ENCODE measurements at regions not wholly inside any gene's neighbourhood (a gene's known extent, or its start where the extent isn't known, plus 50 kb on each side); places are given as distances from the start of the nearest gene placed in this dataset.

GRCh38 chr2:42954227-42954962 lies 162.0 kb upstream of the HAAO start:
- DNase-seq (ENCODE audit: low read depth) = no peak

GRCh38 chr2:42953216-42953615 lies 160.8 kb upstream of the HAAO start:
- DNase-seq (ENCODE audit: low read depth) = no peak

GRCh38 chr2:42951263-42951938 lies 159.0 kb upstream of the HAAO start:
- no peak for DNase-seq (ENCODE audit: low read depth)

- DNase-seq (ENCODE audit: low read depth) = no peak
These were observed 156.7 kb upstream of the HAAO start for GRCh38 chr2:42949125-42949524.

GRCh38 chr2:42947809-42948600 lies 155.6 kb upstream of the HAAO start:
- no peak for DNase-seq (ENCODE audit: low read depth)

GRCh38 chr2:42944779-42945415 lies 152.5 kb upstream of the HAAO start:
- DNase-seq (ENCODE audit: low read depth) = no peak

GRCh38 chr2:42942990-42943493 lies 150.7 kb upstream of the HAAO start:
- DNase-seq (ENCODE audit: low read depth) = no peak

- DNase-seq (ENCODE audit: low read depth) = no peak
These were observed 150.0 kb upstream of the HAAO start for GRCh38 chr2:42942214-42942989.

- DNase-seq (ENCODE audit: low read depth) = no peak
These were observed 149.3 kb upstream of the HAAO start for GRCh38 chr2:42941633-42942176.

GRCh38 chr2:42939411-42940206 lies 147.2 kb upstream of the HAAO start:
- no peak for DNase-seq (ENCODE audit: low read depth)

- DNase-seq (ENCODE audit: low read depth) = no peak
These were observed 146.4 kb upstream of the HAAO start for GRCh38 chr2:42938671-42939370.

- no peak for DNase-seq (ENCODE audit: low read depth)
These were observed 144.9 kb upstream of the HAAO start for GRCh38 chr2:42937171-42937875.

GRCh38 chr2:42935692-42936671 lies 143.6 kb upstream of the HAAO start:
- no peak for DNase-seq (ENCODE audit: low read depth)

GRCh38 chr2:42934580-42935186 lies 142.3 kb upstream of the HAAO start:
- DNase-seq (ENCODE audit: low read depth) = no peak

GRCh38 chr2:42933824-42934254 lies 141.5 kb upstream of the HAAO start:
- DNase-seq (ENCODE audit: low read depth) = no peak

- no peak for DNase-seq (ENCODE audit: low read depth)
These were observed 140.1 kb upstream of the HAAO start for GRCh38 chr2:42932271-42933151.

Data from fibroblast of the conjunctiva (primary cell).